ENCODE measurements at regions not wholly inside any gene's neighbourhood (a gene's known extent, or its start where the extent isn't known, plus 50 kb on each side); places are given as distances from the start of the nearest gene placed in this dataset.

DNA sequence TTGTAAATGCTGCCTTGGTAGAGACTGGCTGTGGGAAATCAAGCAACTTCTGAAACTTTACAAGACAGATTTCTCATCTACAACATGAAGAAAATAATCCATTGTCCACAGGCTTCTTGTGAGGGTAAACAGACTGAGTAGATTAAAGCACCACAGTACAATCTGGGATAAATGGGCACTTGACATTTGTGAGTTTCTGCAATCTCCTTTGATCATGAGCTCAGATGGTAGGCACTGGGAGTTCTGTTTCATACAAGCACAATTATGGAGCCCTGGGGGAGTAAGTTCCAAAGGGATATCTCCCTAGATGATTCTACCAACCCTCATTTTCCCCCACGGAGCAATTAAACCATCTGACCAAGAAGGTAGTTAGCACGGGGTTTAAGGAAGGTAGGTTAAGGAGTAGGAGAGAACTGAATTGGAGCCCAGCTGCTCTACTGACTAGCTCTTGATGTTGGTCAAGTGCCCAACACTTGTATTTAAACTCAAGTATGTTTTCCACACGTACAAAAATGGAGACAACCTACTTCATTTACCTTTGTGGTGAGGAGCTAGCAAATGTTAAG lies 479.5 kb upstream of the TNC start:
- no peaks in the 10 kb centered on the region for H3K9me3 ChIP-seq (ENCODE audit: control insufficient read depth in 2 of 2, insufficient read depth in 1 of 2, low read depth in 1 of 2, low read length in 1 of 2)
- H3K27me3 ChIP-seq (ENCODE audit: control insufficient read depth in 1 of 2, insufficient read depth in 2 of 2, low read length in 2 of 2) = no peaks in the 10 kb centered on the region
- H3K36me3 ChIP-seq (ENCODE audit: control insufficient read depth in 2 of 2, insufficient read depth in 2 of 2, low read length in 1 of 2) = no peaks in the 10 kb centered on the region
- no peak overlapping the region for H3K4me3 ChIP-seq (ENCODE audit: low read depth in 1 of 2, low read length in 2 of 2)
- WGBS, 2 donors = 80 to 87% methylated on average over 3 of the region's 3 CpGs
- H3K27ac ChIP-seq (ENCODE audit: low read depth in 2 of 2, low read length in 1 of 2) = no peak overlapping the region
- no peaks in the 10 kb centered on the region for H3K4me1 ChIP-seq (ENCODE audit: control insufficient read depth in 2 of 2, insufficient read depth in 2 of 2, low read length in 1 of 2)

DNA sequence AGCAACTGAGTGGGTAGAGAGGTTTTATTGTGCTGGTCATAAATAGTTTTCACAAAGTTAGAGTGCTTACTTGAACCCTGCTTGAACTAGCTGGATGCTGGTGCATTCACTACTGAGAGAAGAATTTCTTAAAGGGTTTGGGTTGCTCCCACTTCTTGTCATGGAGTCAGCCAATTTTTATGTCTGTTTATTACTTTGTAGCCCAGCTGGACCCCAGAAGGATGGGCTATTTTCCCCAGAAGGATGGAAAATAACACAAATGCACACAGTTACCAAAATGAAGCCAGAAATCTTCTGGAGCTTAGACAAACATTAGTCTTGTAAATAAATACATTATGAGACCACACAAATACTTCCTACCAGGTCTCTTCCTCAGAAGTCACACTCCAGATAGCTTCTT lies 480.8 kb upstream of the TNC start:
- Histone ChIP-seq H3K9me3 (ENCODE audit: control insufficient read depth in 2 of 2, insufficient read depth in 1 of 2, low read depth in 1 of 2, low read length in 1 of 2) (no peaks in the 10 kb centered on the region), H3K27ac (ENCODE audit: low read depth in 2 of 2, low read length in 1 of 2) (no peak overlapping the region), H3K27me3 (ENCODE audit: control insufficient read depth in 1 of 2, insufficient read depth in 2 of 2, low read length in 2 of 2) (no peaks in the 10 kb centered on the region), H3K36me3 (ENCODE audit: control insufficient read depth in 2 of 2, insufficient read depth in 2 of 2, low read length in 1 of 2) (no peaks in the 10 kb centered on the region), H3K4me3 (ENCODE audit: low read depth in 1 of 2, low read length in 2 of 2) (no peak overlapping the region), H3K4me1 (ENCODE audit: control insufficient read depth in 2 of 2, insufficient read depth in 2 of 2, low read length in 1 of 2) (no peaks in the 10 kb centered on the region)

DNA sequence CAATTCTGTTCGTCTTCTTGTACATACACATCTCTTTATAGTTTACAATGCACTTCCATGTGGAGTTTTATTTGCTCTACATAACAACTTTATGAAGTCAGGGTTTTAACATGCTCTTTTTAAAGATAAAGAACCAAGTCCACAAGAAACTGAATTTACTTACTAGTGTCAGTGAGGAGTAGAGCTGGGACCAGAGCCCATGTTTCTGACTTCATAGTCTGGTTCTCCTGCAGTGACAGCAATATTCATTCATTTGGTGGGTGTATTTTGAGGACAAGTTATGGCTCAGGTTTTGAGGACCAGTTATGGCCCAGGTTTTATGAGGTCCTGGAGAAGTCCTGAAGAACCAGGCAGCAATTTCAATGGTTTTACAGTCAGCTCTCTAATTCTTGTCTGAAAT lies 481.9 kb upstream of the TNC start:
- no peaks in the 10 kb centered on the region for H3K9me3 ChIP-seq (ENCODE audit: control insufficient read depth in 2 of 2, insufficient read depth in 1 of 2, low read depth in 1 of 2, low read length in 1 of 2)
- no peak overlapping the region for H3K27ac ChIP-seq (ENCODE audit: low read depth in 2 of 2, low read length in 1 of 2)
- H3K27me3 ChIP-seq (ENCODE audit: control insufficient read depth in 1 of 2, insufficient read depth in 2 of 2, low read length in 2 of 2) = no peaks in the 10 kb centered on the region
- H3K4me1 ChIP-seq (ENCODE audit: control insufficient read depth in 2 of 2, insufficient read depth in 2 of 2, low read length in 1 of 2) = no peaks in the 10 kb centered on the region
- no peak overlapping the region for H3K4me3 ChIP-seq (ENCODE audit: low read depth in 1 of 2, low read length in 2 of 2)
- WGBS, 2 donors = 68 to 79% methylated on average over 1 of the region's 1 CpG
- H3K36me3 ChIP-seq (ENCODE audit: control insufficient read depth in 2 of 2, insufficient read depth in 2 of 2, low read length in 1 of 2) = no peaks in the 10 kb centered on the region

DNA sequence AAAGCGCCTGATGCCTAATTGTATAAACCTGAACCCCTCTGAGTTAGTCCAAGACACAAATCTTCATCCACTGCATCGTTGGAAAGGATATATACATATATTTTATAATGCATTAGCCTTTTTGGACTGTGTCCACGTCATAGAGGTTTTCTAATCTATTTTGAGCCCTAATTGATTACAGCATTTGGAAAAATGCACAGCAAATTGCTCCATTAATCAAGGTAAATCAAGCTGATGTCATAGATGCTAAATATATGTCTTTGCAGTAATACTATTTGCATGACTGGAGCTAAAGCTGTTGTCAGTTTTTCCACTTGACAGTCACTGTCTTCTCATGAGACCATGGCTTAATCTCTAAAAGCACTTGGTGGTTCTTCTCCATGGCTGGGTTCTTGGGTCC lies 483.5 kb upstream of the TNC start:
- Histone ChIP-seq H3K4me1 (ENCODE audit: control insufficient read depth in 2 of 2, insufficient read depth in 2 of 2, low read length in 1 of 2) (no peaks in the 10 kb centered on the region), H3K27me3 (ENCODE audit: control insufficient read depth in 1 of 2, insufficient read depth in 2 of 2, low read length in 2 of 2) (no peaks in the 10 kb centered on the region), H3K9me3 (ENCODE audit: control insufficient read depth in 2 of 2, insufficient read depth in 1 of 2, low read depth in 1 of 2, low read length in 1 of 2) (no peaks in the 10 kb centered on the region), H3K27ac (ENCODE audit: low read depth in 2 of 2, low read length in 1 of 2) (no peak overlapping the region), H3K36me3 (ENCODE audit: control insufficient read depth in 2 of 2, insufficient read depth in 2 of 2, low read length in 1 of 2) (no peaks in the 10 kb centered on the region), H3K4me3 (ENCODE audit: low read depth in 1 of 2, low read length in 2 of 2) (no peak overlapping the region)
- 69% methylated on average over 3 of the region's 3 CpGs for WGBS, 2 donors

DNA sequence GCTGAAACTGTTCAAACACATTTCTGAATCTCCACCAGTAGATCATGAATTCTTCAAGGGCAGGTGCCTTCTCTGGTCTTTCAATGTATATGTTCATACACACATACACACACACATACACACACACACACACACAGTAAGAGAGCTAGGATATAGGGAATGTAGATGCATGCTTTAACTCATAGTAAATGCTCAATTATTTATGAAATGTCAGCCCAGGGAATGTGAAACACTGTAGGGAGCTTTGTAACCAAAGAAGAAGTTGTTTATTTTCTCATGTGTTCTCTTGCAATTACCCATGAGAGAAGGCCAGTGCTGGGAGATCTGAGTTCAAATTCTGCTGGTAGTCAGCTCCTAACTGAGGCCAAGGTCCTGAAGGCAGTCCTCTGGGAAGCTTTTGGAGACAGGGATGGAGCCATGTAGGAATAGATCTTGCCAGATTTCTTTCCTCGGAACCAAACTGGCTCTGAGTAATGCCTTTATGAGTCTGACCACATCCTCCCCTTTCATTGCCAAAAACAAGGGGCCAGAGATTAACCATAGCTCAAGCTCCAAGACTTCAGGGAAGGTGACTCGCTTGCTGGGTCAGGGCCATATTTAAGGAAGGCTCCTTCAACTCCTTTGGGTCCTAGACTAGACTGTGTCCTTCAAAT lies 487.0 kb upstream of the TNC start:
- Histone ChIP-seq H3K27ac (ENCODE audit: low read depth in 2 of 2, low read length in 1 of 2) (no peak overlapping the region), H3K9me3 (ENCODE audit: control insufficient read depth in 2 of 2, insufficient read depth in 1 of 2, low read depth in 1 of 2, low read length in 1 of 2) (no peaks in the 10 kb centered on the region), H3K36me3 (ENCODE audit: control insufficient read depth in 2 of 2, insufficient read depth in 2 of 2, low read length in 1 of 2) (no peaks in the 10 kb centered on the region), H3K4me1 (ENCODE audit: control insufficient read depth in 2 of 2, insufficient read depth in 2 of 2, low read length in 1 of 2) (no peaks in the 10 kb centered on the region), H3K27me3 (ENCODE audit: control insufficient read depth in 1 of 2, insufficient read depth in 2 of 2, low read length in 2 of 2) (no peaks in the 10 kb centered on the region), H3K4me3 (ENCODE audit: low read depth in 1 of 2, low read length in 2 of 2) (no peak overlapping the region)
- 46 to 54% methylated on average over 2 of the region's 2 CpGs for WGBS, 2 donors

DNA sequence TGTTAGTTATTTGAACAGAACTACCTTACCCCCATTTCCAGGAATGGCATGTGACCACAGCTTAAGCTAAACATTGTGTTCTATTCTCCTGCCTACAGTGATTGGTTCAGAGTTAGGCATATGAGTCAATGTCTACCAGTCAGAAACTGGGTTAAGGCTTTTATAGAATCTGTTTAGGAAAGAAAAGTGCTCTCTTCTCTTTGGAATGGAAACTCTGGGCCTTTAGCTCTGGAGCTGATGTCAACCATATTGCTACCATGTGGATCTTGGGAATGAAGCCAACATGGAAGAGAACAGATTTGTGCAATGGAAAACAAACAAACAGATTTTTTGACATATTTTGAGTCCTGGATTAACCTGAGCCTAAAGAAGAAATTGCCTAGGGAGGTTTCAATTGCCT lies 488.9 kb upstream of the TNC start:
- no peak overlapping the region for H3K4me3 ChIP-seq (ENCODE audit: low read depth in 1 of 2, low read length in 2 of 2)
- H3K27ac ChIP-seq (ENCODE audit: low read depth in 2 of 2, low read length in 1 of 2) = no peak overlapping the region
- H3K27me3 ChIP-seq (ENCODE audit: control insufficient read depth in 1 of 2, insufficient read depth in 2 of 2, low read length in 2 of 2) = peaks cover 0 to 2% of the 10 kb centered on the region in 2 donors
- no peaks in the 10 kb centered on the region for H3K4me1 ChIP-seq (ENCODE audit: control insufficient read depth in 2 of 2, insufficient read depth in 2 of 2, low read length in 1 of 2)
- no peaks in the 10 kb centered on the region for H3K9me3 ChIP-seq (ENCODE audit: control insufficient read depth in 2 of 2, insufficient read depth in 1 of 2, low read depth in 1 of 2, low read length in 1 of 2)
- no peaks in the 10 kb centered on the region for H3K36me3 ChIP-seq (ENCODE audit: control insufficient read depth in 2 of 2, insufficient read depth in 2 of 2, low read length in 1 of 2)

DNA sequence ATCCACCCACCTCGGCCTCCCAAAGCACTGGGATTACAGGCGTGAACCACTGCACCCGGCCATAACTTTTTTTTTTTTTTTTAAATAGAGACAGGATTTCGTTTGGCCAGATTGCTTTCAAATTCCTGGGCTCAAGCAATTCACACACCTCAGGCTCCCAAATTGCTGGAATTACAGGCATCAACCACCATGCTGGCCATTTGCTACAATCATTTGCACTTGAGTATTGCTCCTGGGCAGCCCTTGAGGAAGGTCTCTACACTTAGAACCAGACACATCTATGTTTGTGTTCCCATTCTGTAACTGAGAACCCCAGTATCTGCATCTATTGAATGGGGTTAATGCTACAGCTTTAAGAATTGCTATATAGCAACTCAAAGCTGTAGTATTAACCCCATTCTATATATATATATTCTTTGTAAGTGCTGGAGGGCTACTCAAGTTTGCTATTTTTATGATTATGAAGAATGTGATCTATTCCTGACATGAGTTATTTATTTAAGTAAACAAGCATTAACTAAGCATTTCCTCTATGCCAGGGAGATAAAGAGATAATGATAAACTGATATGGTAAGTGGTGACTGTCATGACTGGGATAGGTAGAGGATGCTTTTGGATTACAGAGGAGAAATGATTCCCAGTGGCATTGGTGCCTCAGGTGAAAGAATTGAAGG lies 496.5 kb upstream of the TNC start:
- H3K4me1 ChIP-seq (ENCODE audit: control insufficient read depth in 2 of 2, insufficient read depth in 2 of 2, low read length in 1 of 2) = peaks cover 0 to 2% of the 10 kb centered on the region in 2 donors
- H3K27ac ChIP-seq (ENCODE audit: low read depth in 2 of 2, low read length in 1 of 2) = no peak overlapping the region
- WGBS, 2 donors = 87 to 88% methylated on average over 4 of the region's 4 CpGs
- H3K9me3 ChIP-seq (ENCODE audit: control insufficient read depth in 2 of 2, insufficient read depth in 1 of 2, low read depth in 1 of 2, low read length in 1 of 2) = no peaks in the 10 kb centered on the region
- no peaks in the 10 kb centered on the region for H3K36me3 ChIP-seq (ENCODE audit: control insufficient read depth in 2 of 2, insufficient read depth in 2 of 2, low read length in 1 of 2)
- peaks cover 0 to 3% of the 10 kb centered on the region in 2 donors for H3K27me3 ChIP-seq (ENCODE audit: control insufficient read depth in 1 of 2, insufficient read depth in 2 of 2, low read length in 2 of 2)
- H3K4me3 ChIP-seq (ENCODE audit: low read depth in 1 of 2, low read length in 2 of 2) = no peak overlapping the region

DNA sequence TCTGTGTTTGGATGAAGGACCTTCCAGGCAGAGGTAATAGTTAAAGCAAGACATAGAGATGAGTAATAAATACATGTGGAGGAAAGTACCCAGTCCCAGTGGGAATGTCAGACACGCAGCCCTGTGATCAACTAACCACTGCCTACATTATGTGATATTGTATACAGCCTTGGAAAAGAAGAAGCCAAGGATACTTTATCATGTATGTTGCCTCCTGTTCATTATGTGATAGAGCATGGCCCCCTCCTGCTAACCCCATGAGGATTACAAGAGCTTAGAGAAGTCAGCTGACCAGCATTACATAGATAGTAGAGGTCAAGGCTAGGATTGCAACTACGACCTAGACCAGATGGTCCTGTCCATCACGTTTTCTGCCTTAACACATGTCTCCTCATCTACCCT lies 497.0 kb upstream of the TNC start:
- Histone ChIP-seq H3K36me3 (ENCODE audit: control insufficient read depth in 2 of 2, insufficient read depth in 2 of 2, low read length in 1 of 2) (no peaks in the 10 kb centered on the region), H3K9me3 (ENCODE audit: control insufficient read depth in 2 of 2, insufficient read depth in 1 of 2, low read depth in 1 of 2, low read length in 1 of 2) (no peaks in the 10 kb centered on the region), H3K27me3 (ENCODE audit: control insufficient read depth in 1 of 2, insufficient read depth in 2 of 2, low read length in 2 of 2) (peaks cover 0 to 3% of the 10 kb centered on the region in 2 donors), H3K27ac (ENCODE audit: low read depth in 2 of 2, low read length in 1 of 2) (no peak overlapping the region), H3K4me1 (ENCODE audit: control insufficient read depth in 2 of 2, insufficient read depth in 2 of 2, low read length in 1 of 2) (peaks cover 0 to 2% of the 10 kb centered on the region in 2 donors), H3K4me3 (ENCODE audit: low read depth in 1 of 2, low read length in 2 of 2) (no peak overlapping the region)
- WGBS, 2 donors = 70 to 72% methylated on average over 3 of the region's 3 CpGs

DNA sequence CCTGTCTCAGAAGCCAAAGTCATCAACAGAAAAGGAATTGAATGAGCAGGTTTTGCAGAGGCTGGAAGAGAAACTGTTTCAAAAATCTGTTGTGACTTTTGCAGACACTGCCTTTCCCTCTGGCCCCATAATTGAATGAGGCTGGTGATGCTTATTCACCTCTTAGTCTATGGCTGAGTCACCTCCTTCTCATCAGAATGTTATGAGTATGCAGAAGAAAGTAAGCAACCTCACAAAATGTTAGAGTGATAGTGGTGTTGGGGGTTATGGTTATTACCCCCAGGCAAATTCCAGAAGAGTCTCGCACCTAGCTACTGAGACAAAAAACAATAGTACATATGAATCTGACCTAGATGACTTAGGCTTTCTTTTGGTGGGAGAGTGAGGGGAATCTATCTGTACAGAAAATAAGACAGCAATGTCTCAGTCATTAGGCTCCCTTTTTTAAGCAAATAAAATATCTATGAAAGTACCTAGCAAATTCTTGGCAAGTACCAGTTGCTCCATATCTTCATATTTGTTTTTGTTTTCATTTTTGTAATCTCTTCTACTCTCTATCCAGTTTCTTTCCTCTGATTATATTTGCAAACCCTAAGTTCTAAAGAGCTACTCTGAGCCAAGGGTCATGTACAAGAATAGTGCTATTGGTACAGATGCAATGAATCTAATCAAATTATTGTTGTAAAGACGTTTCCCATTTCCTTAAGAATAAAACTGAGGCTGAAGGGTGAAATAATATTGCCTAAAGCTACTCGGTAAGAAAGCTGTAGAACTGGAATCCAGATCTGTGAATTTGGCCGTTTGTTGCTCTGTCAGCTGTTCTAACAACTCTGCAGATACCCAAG lies 498.1 kb upstream of the TNC start:
- WGBS, 2 donors = 41 to 47% methylated on average over 4 of the region's 4 CpGs

More for the DNA sequence above, 498.1 kb upstream of the TNC start:
- Histone ChIP-seq H3K4me1 (ENCODE audit: control insufficient read depth in 2 of 2, insufficient read depth in 2 of 2, low read length in 1 of 2) (peaks cover 0 to 2% of the 10 kb centered on the region in 2 donors), H3K4me3 (ENCODE audit: low read depth in 1 of 2, low read length in 2 of 2) (no peak overlapping the region), H3K27ac (ENCODE audit: low read depth in 2 of 2, low read length in 1 of 2) (no peak overlapping the region), H3K36me3 (ENCODE audit: control insufficient read depth in 2 of 2, insufficient read depth in 2 of 2, low read length in 1 of 2) (no peaks in the 10 kb centered on the region), H3K27me3 (ENCODE audit: control insufficient read depth in 1 of 2, insufficient read depth in 2 of 2, low read length in 2 of 2) (peaks cover 0 to 3% of the 10 kb centered on the region in 2 donors), H3K9me3 (ENCODE audit: control insufficient read depth in 2 of 2, insufficient read depth in 1 of 2, low read depth in 1 of 2, low read length in 1 of 2) (no peaks in the 10 kb centered on the region)

All from esophagus (tissue), 2 donors.